Left ventricle myocardium superior (tissue), 1 donor: ENCODE measurements at regions not wholly inside any gene's neighbourhood (a gene's known extent, or its start where the extent isn't known, plus 50 kb on each side); places are given as distances from the start of the nearest gene placed in this dataset.
"Not testable (repeated sequence)": the region's sequence is repeated elsewhere in the genome, so short reads cannot be mapped to it uniquely, and the experiment has no call there.

Experiments
- ATAC-seq: fragments of 200-7000 bp; cut with Tn5 transposase; one replicate; pipeline ENCODE4 v1.9.1; 2020; ENCODE audit warnings: mild to moderate bottlenecking, moderate library complexity
- DNase-seq: peaks from one replicate; pipeline ENCODE4 v3.0.0-alpha.2; 2020
- intact Hi-C: fragments of 100-400 bp; cut with micrococcal nuclease; formaldehyde crosslinking; loops from one replicate; pipeline ENCODE4 v1.11.0; 2022
- donor health status: DM: no; HTN: yes; CAD: no; lungs with severe emphysema.

GRCh38 chr13:81393110-81393509 is 1052.2 kb upstream of the SPRY2 start:
- ATAC-seq = no peak
- no peak for DNase-seq
- intact Hi-C loops = no loop called here

GRCh38 chr13:81388400-81388799 is 1047.5 kb upstream of the SPRY2 start:
- intact Hi-C loops = no loop called here
- DNase-seq (no peak), ATAC-seq (no peak)

- ATAC-seq (no peak), DNase-seq (no peak)
- intact Hi-C loops = no loop called here
Observed at GRCh38 chr13:81383444-81383843, 1042.5 kb upstream of the SPRY2 start.

GRCh38 chr13:81382246-81382645 is 1041.3 kb upstream of the SPRY2 start:
- intact Hi-C loops = no loop called here
- DNase-seq (no peak), ATAC-seq (no peak)

- ATAC-seq (no peak), DNase-seq (no peak)
- intact Hi-C loops = no loop called here
Observed at GRCh38 chr13:81381560-81381959, 1040.6 kb upstream of the SPRY2 start.

GRCh38 chr13:81379183-81379582 is 1038.3 kb upstream of the SPRY2 start:
- intact Hi-C loops = no loop called here
- ATAC-seq (no peak), DNase-seq (no peak)

- DNase-seq (no peak), ATAC-seq (no peak)
- intact Hi-C loops = no loop called here
Observed at GRCh38 chr13:81377921-81378320, 1037.0 kb upstream of the SPRY2 start.

GRCh38 chr13:81375709-81376108 is 1034.8 kb upstream of the SPRY2 start:
- intact Hi-C loops = no loop called here
- ATAC-seq (no peak), DNase-seq (no peak)

- DNase-seq, intact Hi-C loops, ATAC-seq: not testable (repeated sequence)
Observed at GRCh38 chr13:81362711-81363110, 1021.8 kb upstream of the SPRY2 start.

GRCh38 chr13:81350056-81350455 is 1009.1 kb upstream of the SPRY2 start:
- no peak for ATAC-seq
- DNase-seq = no peak
- intact Hi-C loops = no loop called here

GRCh38 chr13:81340118-81341069 is 999.5 kb upstream of the SPRY2 start:
- intact Hi-C loops, ATAC-seq, DNase-seq: not testable (repeated sequence)

GRCh38 chr13:81339666-81340065 is 998.7 kb upstream of the SPRY2 start:
- intact Hi-C loops, ATAC-seq, DNase-seq: not testable (repeated sequence)

GRCh38 chr13:81334481-81334880 is 993.6 kb upstream of the SPRY2 start:
- intact Hi-C loops = no loop called here
- DNase-seq = no peak
- ATAC-seq = no peak

- ATAC-seq = no peak
- intact Hi-C loops = no loop called here
Observed at GRCh38 chr13:81326913-81327312, 986.0 kb upstream of the SPRY2 start.

GRCh38 chr13:81320516-81320915 is 979.6 kb upstream of the SPRY2 start:
- intact Hi-C loops = no loop called here
- ATAC-seq (no peak), DNase-seq (no peak)

More at GRCh38 chr13:81326913-81327312, 986.0 kb upstream of the SPRY2 start:
- no peak for DNase-seq

- ATAC-seq (no peak), DNase-seq (no peak)
- intact Hi-C loops = no loop called here
Observed at GRCh38 chr13:81319351-81319750, 978.4 kb upstream of the SPRY2 start.

GRCh38 chr13:81318231-81319019 is 977.5 kb upstream of the SPRY2 start:
- ATAC-seq = no peak
- intact Hi-C loops = no loop called here

GRCh38 chr13:81314461-81314860 is 973.5 kb upstream of the SPRY2 start:
- no peak for ATAC-seq
- DNase-seq = no peak
- intact Hi-C loops = no loop called here

More at GRCh38 chr13:81318231-81319019, 977.5 kb upstream of the SPRY2 start:
- no peak for DNase-seq

GRCh38 chr13:81305928-81306327 is 965.0 kb upstream of the SPRY2 start:
- intact Hi-C loops = no loop called here
- no peak for ATAC-seq
- no peak for DNase-seq

- intact Hi-C loops = no loop called here
- ATAC-seq (no peak), DNase-seq (no peak)
Observed at GRCh38 chr13:81304121-81304659, 963.3 kb upstream of the SPRY2 start.
